H1 (cell line): ENCODE measurements at regions not wholly inside any gene's neighbourhood (a gene's known extent, or its start where the extent isn't known, plus 50 kb on each side); places are given as distances from the start of the nearest gene placed in this dataset.
"Not testable (repeated sequence)": the region's sequence is repeated elsewhere in the genome, so short reads cannot be mapped to it uniquely, and the experiment has no call there.

Source experiments
- BRCA1 ChIP-seq: IDR thresholded peaks from 2 replicates; pipeline ENCODE4 v1.6.1; 2012; ENCODE audit warnings: low read depth, low read length, improper control_type of control experiment
- FOSL1 ChIP-seq: IDR thresholded peaks from 2 replicates; pipeline ENCODE4 v1.6.1; 2011; ENCODE audit warnings: mild to moderate bottlenecking, low read depth, low read length, moderate library complexity; ENCODE audit not compliant: insufficient read depth
- JUN ChIP-seq: IDR thresholded peaks from 2 replicates; pipeline ENCODE4 v1.6.1; 2011; ENCODE audit warnings: low read depth, mild to moderate bottlenecking, improper control_type of control experiment, low read length
- KDM1A ChIP-seq: fragments of 200-600, 300-600 bp; sonication (generic); IDR thresholded peaks from 2 replicates; pipeline ENCODE4 v1.7.1; 2016; ENCODE audit warnings: mild to moderate bottlenecking, low read length, borderline replicate concordance
- POLR2A ChIP-seq, 2 experiments: IDR thresholded peaks; 1 replicate in 1 of 2; 2 replicates in 1 of 2; pipeline ENCODE4 v1.6.1; 2011; ENCODE audit warnings: low read depth in 2 of 2, low read length in 2 of 2, mild to moderate bottlenecking in 2 of 2; ENCODE audit errors: control extremely low read depth in 1 of 2
- POLR2AphosphoS5 ChIP-seq: IDR thresholded peaks from 2 replicates; pipeline ENCODE4 v1.6.1; 2011; ENCODE audit warnings: low read depth, low read length
- RAD21 ChIP-seq, 2 experiments: IDR thresholded peaks in 1 of 2; conservative IDR thresholded peaks in 1 of 2; 2 replicates each; pipeline ENCODE4 v1.6.1; 2011; ENCODE audit warnings: low read depth in 2 of 2, low read length in 2 of 2, improper control_type of control experiment in 1 of 2, inconsistent platforms in 1 of 2, mild to moderate bottlenecking in 1 of 2, moderate library complexity in 1 of 2
- RFX5 ChIP-seq: IDR thresholded peaks from 2 replicates; pipeline ENCODE4 v1.6.1; 2011; ENCODE audit warnings: low read depth, low read length, improper control_type of control experiment, borderline replicate concordance
- RXRA ChIP-seq: IDR thresholded peaks from 2 replicates; pipeline ENCODE4 v1.6.1; 2011; ENCODE audit warnings: low read depth, mild to moderate bottlenecking, low read length, moderate library complexity; ENCODE audit not compliant: insufficient read depth
- TAF1 ChIP-seq: IDR thresholded peaks from 2 replicates; pipeline ENCODE4 v1.6.1; 2011; ENCODE audit warnings: mild to moderate bottlenecking, low read depth, low read length
- TBP ChIP-seq: IDR thresholded peaks from 2 replicates; pipeline ENCODE4 v1.6.1; 2011; ENCODE audit warnings: low read depth, low read length, improper control_type of control experiment
- YY1 ChIP-seq: IDR thresholded peaks from 2 replicates; pipeline ENCODE4 v1.6.1; 2011; ENCODE audit warnings: low read depth, mild to moderate bottlenecking, low read length
- TF ChIP-seq, protein P1 (sequence below): IDR thresholded peaks from 2 replicates; pipeline ENCODE4 v1.6.1; 2011; ENCODE audit warnings: low read length, improper control_type of control experiment
- TF ChIP-seq, protein P2 (sequence below), 3 experiments: IDR thresholded peaks; 1 replicate in 2 of 3; 2 replicates in 1 of 3; pipeline versions ENCODE4 v1.5.1 to v1.6.1; 2011; ENCODE audit warnings: low read length in 3 of 3, mild to moderate bottlenecking in 3 of 3, inconsistent platforms in 2 of 3, low read depth in 1 of 3, moderate library complexity in 1 of 3; ENCODE audit not compliant: insufficient read depth in 1 of 3; ENCODE audit errors: control extremely low read depth in 1 of 3

DNA sequence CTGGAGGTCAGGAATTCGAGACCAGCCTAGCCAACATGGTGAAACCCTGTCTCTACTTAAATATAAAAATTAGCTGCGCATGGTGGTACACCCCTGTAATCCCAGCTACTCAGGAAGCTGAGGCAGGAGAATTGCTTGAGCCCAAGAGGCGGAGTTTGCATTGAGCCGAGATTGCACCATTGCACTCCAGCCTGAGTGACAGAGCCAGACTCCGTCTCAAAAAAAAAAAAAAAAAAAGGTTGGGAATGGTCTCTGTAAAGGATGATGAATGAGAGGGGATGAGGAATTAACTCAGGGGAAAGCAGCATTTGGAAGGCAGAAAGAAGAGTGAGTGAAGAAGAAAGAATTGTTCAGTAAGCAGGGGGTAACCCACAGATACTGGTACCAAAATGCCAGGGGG lies 67.8 kb upstream of the CREB3L1 start:
- not testable (repeated sequence) for TF ChIP-seq RAD21 (IDR thresholded peaks at IDR 0.05 in 1 of 2, conservative IDR thresholded peaks at IDR 0.05 in 1 of 2; ENCODE audit: low read depth in 2 of 2, low read length in 2 of 2); KDM1A; TAF1; TBP; JUN; FOSL1; POLR2A (IDR thresholded peaks at IDR 0.05; ENCODE audit: control extremely low read depth in 1 of 2, low read depth in 2 of 2, low read length in 2 of 2); POLR2AphosphoS5; RFX5; YY1; RXRA; BRCA1
- TF ChIP-seq, protein P1, sequence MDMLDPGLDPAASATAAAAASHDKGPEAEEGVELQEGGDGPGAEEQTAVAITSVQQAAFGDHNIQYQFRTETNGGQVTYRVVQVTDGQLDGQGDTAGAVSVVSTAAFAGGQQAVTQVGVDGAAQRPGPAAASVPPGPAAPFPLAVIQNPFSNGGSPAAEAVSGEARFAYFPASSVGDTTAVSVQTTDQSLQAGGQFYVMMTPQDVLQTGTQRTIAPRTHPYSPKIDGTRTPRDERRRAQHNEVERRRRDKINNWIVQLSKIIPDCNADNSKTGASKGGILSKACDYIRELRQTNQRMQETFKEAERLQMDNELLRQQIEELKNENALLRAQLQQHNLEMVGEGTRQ: not testable (repeated sequence)
- TF ChIP-seq, protein P2, sequence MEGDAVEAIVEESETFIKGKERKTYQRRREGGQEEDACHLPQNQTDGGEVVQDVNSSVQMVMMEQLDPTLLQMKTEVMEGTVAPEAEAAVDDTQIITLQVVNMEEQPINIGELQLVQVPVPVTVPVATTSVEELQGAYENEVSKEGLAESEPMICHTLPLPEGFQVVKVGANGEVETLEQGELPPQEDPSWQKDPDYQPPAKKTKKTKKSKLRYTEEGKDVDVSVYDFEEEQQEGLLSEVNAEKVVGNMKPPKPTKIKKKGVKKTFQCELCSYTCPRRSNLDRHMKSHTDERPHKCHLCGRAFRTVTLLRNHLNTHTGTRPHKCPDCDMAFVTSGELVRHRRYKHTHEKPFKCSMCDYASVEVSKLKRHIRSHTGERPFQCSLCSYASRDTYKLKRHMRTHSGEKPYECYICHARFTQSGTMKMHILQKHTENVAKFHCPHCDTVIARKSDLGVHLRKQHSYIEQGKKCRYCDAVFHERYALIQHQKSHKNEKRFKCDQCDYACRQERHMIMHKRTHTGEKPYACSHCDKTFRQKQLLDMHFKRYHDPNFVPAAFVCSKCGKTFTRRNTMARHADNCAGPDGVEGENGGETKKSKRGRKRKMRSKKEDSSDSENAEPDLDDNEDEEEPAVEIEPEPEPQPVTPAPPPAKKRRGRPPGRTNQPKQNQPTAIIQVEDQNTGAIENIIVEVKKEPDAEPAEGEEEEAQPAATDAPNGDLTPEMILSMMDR (IDR thresholded peaks at IDR 0.05; ENCODE audit: control extremely low read depth in 1 of 3, insufficient read depth in 1 of 3, low read depth in 1 of 3, low read length in 3 of 3): not testable (repeated sequence)
